ENCODE measurements at regions not wholly inside any gene's neighbourhood (a gene's known extent, or its start where the extent isn't known, plus 50 kb on each side); places are given as distances from the start of the nearest gene placed in this dataset.

- FAIRE-seq (peak; percentile 71), DNase-seq (ENCODE audit: low read depth, low spot score) (peak; percentile 78)
- H3K27ac ChIP-seq (ENCODE audit: insufficient read depth, low read depth, low read length), result peak overlapping the region; percentile 99
- intact Hi-C loops (cut with micrococcal nuclease) (loop anchor here (1.0 kb wide), 2 partner anchors 132 to 1472 kb away; no protein-coding TSS in a partner anchor), dilution Hi-C loops (cut with MboI; ENCODE audit: extremely low pct_ligation_motif_present, low sequenced_read_pairs) (no loop called here)
- H3K4me2 ChIP-seq (ENCODE audit: insufficient read depth, low read length), result peak overlapping the region; percentile 78
- POLR2A ChIA-PET, result no interaction called here
- no peaks in the 10 kb centered on the region for H3K9me1 ChIP-seq (replicated peaks; ENCODE audit: control insufficient read depth, extremely low read depth, insufficient read depth, low read length)
- CTCF ChIA-PET, result interaction anchor here (0.8 to 2.0 kb wide), 11 partner anchors 8 to 426 kb away, joined by 3 to 9 read pairs (median 4); no protein-coding TSS in a partner anchor
- no peaks in the 10 kb centered on the region for H4K20me1 ChIP-seq (replicated peaks; ENCODE audit: control insufficient read depth, extremely low read depth, insufficient read depth, low read length)
- no TSS peak for BruUV-seq (replicated peaks)
- H3K4me3 ChIP-seq (replicated peaks in 1 of 3; ENCODE audit: insufficient read depth in 1 of 3, low read depth in 1 of 3, low read length in 3 of 3), result no peak overlapping the region
- TF ChIP-seq FOS (IDR thresholded peaks at IDR 0.05; ENCODE audit: borderline replicate concordance, insufficient read depth, low read length), result no peak
- no peak for TF ChIP-seq GATA2 (IDR thresholded peaks at IDR 0.05; ENCODE audit: insufficient read depth, insufficient read length, low read depth, low read length)
- no peak for TF ChIP-seq CTCF (IDR thresholded peaks at IDR 0.05; ENCODE audit: extremely low read depth in 1 of 2, insufficient read depth in 1 of 2, low read depth in 1 of 2, low read length in 2 of 2)
- TF ChIP-seq JUN (IDR thresholded peaks at IDR 0.05; ENCODE audit: borderline replicate concordance, insufficient read depth, insufficient read length, low read depth), result no peak
- TF ChIP-seq POLR2A (IDR thresholded peaks at IDR 0.05; ENCODE audit: low read depth, low read length), result no peak
- TF ChIP-seq POLR2AphosphoS5 (IDR thresholded peaks at IDR 0.05; ENCODE audit: insufficient read depth, low read depth, low read length), result no peak
- TF ChIP-seq MYC (IDR thresholded peaks at IDR 0.05; ENCODE audit: low read depth, low read length), result no peak
- TF ChIP-seq MAX (IDR thresholded peaks at IDR 0.05; ENCODE audit: insufficient read depth, insufficient read length), result no peak
- TF ChIP-seq EZH2 (IDR thresholded peaks at IDR 0.05; ENCODE audit: borderline replicate concordance, low read depth, low read length, severe bottlenecking), result no peak
- H3K27me3 ChIP-seq (ENCODE audit: control insufficient read depth in 2 of 2, insufficient read depth in 2 of 2, low read length in 2 of 2), result no peaks in the 10 kb centered on the region
- no peaks in the 10 kb centered on the region for H3K9me3 ChIP-seq (replicated peaks; ENCODE audit: control insufficient read depth, insufficient read depth, low read length)
- peak overlapping the region; percentile 25 for H2AFZ ChIP-seq (ENCODE audit: low read depth, low read length)
- H3K4me1 ChIP-seq (ENCODE audit: control insufficient read depth, extremely low read depth, insufficient read depth, low read length), result peaks cover 54% of the 10 kb centered on the region
- no peaks in the 10 kb centered on the region for H3K79me2 ChIP-seq (ENCODE audit: control insufficient read depth, insufficient read depth, low read length)
- no peaks in the 10 kb centered on the region for H3K36me3 ChIP-seq (ENCODE audit: control insufficient read depth in 2 of 2, extremely low read depth in 1 of 2, insufficient read depth in 2 of 2, low read length in 2 of 2)
- peak overlapping the region; percentile 96 for H3K9ac ChIP-seq (replicated peaks; ENCODE audit: extremely low read depth, insufficient read depth, low read length)
Measured at GRCh38 chr5:125409234-125409860, 662.9 kb upstream of the ZNF608 start.

Data from endothelial cell of umbilical vein (primary cell).